ENCODE measurements at regions not wholly inside any gene's neighbourhood (a gene's known extent, or its start where the extent isn't known, plus 50 kb on each side); places are given as distances from the start of the nearest gene placed in this dataset.
"Not testable (repeated sequence)": the region's sequence is repeated elsewhere in the genome, so short reads cannot be mapped to it uniquely, and the experiment has no call there.

- Histone ChIP-seq H3K4me3 (no peak overlapping the region), H3K27me3 (no peaks in the 10 kb centered on the region), H3K4me1 (peaks cover 0 to 6% (median 0%) of the 10 kb centered on the region in 4 donors), H3K9me3 (no peaks in the 10 kb centered on the region), H3K36me3 (no peaks in the 10 kb centered on the region), H3K27ac (no peak overlapping the region)
- in situ Hi-C loops (cut with MboI; ENCODE audit: low pct_ligation_motif_present in 1 of 4, low pct_unique_long_range_greater_than_20kb in 1 of 4, low sequenced_read_pairs in 3 of 4) = no loop called here
- 29% methylated on average over 4 of the region's 4 CpGs; no CpG with 5 or more reads in 1 of the 2 donors for WGBS, 2 donors (ENCODE audit: low coverage in 1 of 2)
- intact Hi-C loops (cut with DNase I; ENCODE audit: low total_unique reads) = no loop called here
- no peak for TF ChIP-seq POLR2AphosphoS5 (IDR thresholded peaks at IDR 0.05)
- TF ChIP-seq CTCF (IDR thresholded peaks at IDR 0.05) = no peak
- TF ChIP-seq POLR2A (IDR thresholded peaks at IDR 0.05) = no peak
- no peak for TF ChIP-seq EP300 (IDR thresholded peaks at IDR 0.05; ENCODE audit: low read depth)
- no peak for DNase-seq
Measured at GRCh38 chrX:9396930-9397329, 67.9 kb upstream of the TBL1X start.

DNA sequence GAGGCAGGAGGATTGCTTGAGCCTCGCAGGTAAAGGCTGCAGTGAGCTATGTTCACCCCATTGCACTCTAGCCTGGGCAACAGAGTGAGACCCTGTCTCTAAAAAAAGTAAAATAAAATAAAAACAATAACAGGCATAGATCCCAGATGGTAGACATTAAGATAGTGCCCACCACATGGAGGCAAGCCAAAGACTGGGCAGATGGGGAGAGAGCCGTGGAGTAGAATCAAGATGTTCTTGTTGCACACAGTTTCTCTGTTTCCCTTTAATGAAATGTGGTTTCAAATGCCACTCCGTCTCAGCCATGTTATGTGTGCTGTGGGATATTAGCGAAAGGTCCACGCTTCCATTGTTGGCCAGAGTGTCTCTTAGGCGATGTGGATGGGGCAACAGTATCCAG lies 63.8 kb upstream of the TBL1X start:
- 95% methylated on average over 6 of the region's 6 CpGs; no CpG with 5 or more reads in 1 of the 2 donors for WGBS, 2 donors (ENCODE audit: low coverage in 1 of 2)
- H3K27ac ChIP-seq = no peak overlapping the region
- in situ Hi-C loops (cut with MboI; ENCODE audit: low pct_ligation_motif_present in 1 of 4, low pct_unique_long_range_greater_than_20kb in 1 of 4, low sequenced_read_pairs in 3 of 4) = no loop called here
- DNase-seq = no peak
- no peak for TF ChIP-seq POLR2A (IDR thresholded peaks at IDR 0.05)
- no peak for TF ChIP-seq CTCF (IDR thresholded peaks at IDR 0.05)
- no peak for TF ChIP-seq POLR2AphosphoS5 (IDR thresholded peaks at IDR 0.05)
- no peak for TF ChIP-seq EP300 (IDR thresholded peaks at IDR 0.05; ENCODE audit: low read depth)
- no peaks in the 10 kb centered on the region for H3K27me3 ChIP-seq
- no peaks in the 10 kb centered on the region for H3K36me3 ChIP-seq
- intact Hi-C loops (cut with DNase I; ENCODE audit: low total_unique reads) = no loop called here
- H3K4me1 ChIP-seq = peaks cover 0 to 6% (median 0%) of the 10 kb centered on the region in 4 donors
- no peak overlapping the region for H3K4me3 ChIP-seq
- H3K9me3 ChIP-seq = no peaks in the 10 kb centered on the region

DNA sequence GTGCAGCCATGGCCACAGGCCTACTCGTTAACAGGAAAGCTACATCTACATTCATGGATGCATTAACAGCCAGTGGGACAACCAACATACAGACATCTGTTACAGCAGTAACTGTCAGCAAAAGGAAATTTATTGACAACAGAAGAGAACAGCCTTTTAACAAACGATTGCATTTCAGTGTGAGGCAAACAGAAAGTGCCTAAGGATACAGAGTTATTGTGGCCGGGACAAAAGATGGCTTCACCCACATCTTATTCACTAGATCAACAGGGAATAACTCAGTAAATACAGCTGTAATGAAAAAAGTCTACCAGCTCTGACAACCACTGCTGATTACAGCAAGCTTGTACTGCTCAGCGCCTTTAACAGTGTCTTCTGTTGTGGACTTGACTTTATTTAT lies 61.5 kb upstream of the TBL1X start:
- Histone ChIP-seq H3K36me3 (no peaks in the 10 kb centered on the region), H3K27ac (no peak overlapping the region), H3K4me1 (no peaks in the 10 kb centered on the region), H3K4me3 (no peak overlapping the region), H3K9me3 (no peaks in the 10 kb centered on the region), H3K27me3 (no peaks in the 10 kb centered on the region)
- WGBS, 2 donors (ENCODE audit: low coverage in 1 of 2) = 50 to 64% methylated on average over 2 to 4 of the region's 4 CpGs
- TF ChIP-seq EP300 (IDR thresholded peaks at IDR 0.05; ENCODE audit: low read depth) = no peak
- no peak for TF ChIP-seq CTCF (IDR thresholded peaks at IDR 0.05)
- no peak for TF ChIP-seq POLR2AphosphoS5 (IDR thresholded peaks at IDR 0.05)
- TF ChIP-seq POLR2A (IDR thresholded peaks at IDR 0.05) = no peak
- in situ Hi-C loops (cut with MboI; ENCODE audit: low pct_ligation_motif_present in 1 of 4, low pct_unique_long_range_greater_than_20kb in 1 of 4, low sequenced_read_pairs in 3 of 4) (no loop called here), intact Hi-C loops (cut with DNase I; ENCODE audit: low total_unique reads) (no loop called here)
- DNase-seq = no peak

DNA sequence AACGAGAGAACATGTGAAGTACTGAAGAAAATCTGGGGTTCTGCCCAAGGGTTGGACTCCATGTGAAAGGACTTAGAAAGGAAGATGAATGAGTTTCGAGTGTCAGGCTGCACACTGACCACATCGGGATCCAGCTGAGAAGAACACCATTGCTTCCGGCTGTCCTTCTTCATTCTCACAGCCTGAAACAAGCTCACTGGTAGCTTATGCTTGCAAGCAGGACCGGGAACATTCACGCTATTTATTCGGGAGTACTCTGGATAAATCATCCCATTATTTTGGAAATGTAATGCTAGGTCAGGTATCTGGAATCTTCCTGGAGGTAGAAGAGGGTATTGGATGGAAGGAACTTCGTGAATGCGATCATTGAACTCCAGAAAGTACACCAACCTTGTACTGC lies 59.2 kb upstream of the TBL1X start:
- DNase-seq = peak; percentile 12
- H3K4me3 ChIP-seq; H3K9me3 ChIP-seq; intact Hi-C loops (cut with DNase I; ENCODE audit: low total_unique reads); in situ Hi-C loops (cut with MboI; ENCODE audit: low pct_ligation_motif_present in 1 of 4, low pct_unique_long_range_greater_than_20kb in 1 of 4, low sequenced_read_pairs in 3 of 4); H3K36me3 ChIP-seq; H3K27me3 ChIP-seq; H3K27ac ChIP-seq; H3K4me1 ChIP-seq: not testable (repeated sequence)
- 83 to 91% methylated on average over 8 to 9 of the region's 9 CpGs for WGBS, 2 donors (ENCODE audit: low coverage in 1 of 2)

DNA sequence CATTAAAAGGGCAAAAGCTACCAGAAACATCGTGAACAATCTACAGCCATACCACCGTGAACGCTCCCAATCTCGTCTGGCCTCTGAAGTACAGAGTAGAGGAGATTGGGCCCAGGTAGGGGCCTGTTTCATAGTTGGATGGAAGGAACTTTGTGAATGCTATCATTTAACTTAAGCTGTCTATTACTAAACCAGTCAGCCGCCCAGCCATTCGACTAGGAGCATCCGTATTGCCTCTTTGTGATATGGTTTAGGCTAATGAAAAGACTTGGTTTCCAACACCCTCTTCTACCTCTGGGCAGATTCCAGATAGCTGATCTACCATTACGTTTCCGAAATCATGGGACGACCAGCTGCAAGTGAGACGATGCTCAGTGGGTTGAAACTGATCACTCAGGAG lies 54.0 kb upstream of the TBL1X start:
- H3K27me3 ChIP-seq; intact Hi-C loops (cut with DNase I; ENCODE audit: low total_unique reads); H3K27ac ChIP-seq; in situ Hi-C loops (cut with MboI; ENCODE audit: low pct_ligation_motif_present in 1 of 4, low pct_unique_long_range_greater_than_20kb in 1 of 4, low sequenced_read_pairs in 3 of 4); H3K36me3 ChIP-seq; H3K4me1 ChIP-seq; H3K9me3 ChIP-seq; DNase-seq; H3K4me3 ChIP-seq: not testable (repeated sequence)
- WGBS, 2 donors (ENCODE audit: low coverage in 1 of 2) = 94 to 98% methylated on average over 3 to 5 of the region's 11 CpGs

- H3K4me3 ChIP-seq; H3K4me1 ChIP-seq; H3K27ac ChIP-seq; H3K27me3 ChIP-seq; DNase-seq; H3K9me3 ChIP-seq; H3K36me3 ChIP-seq; in situ Hi-C loops (cut with MboI; ENCODE audit: low pct_ligation_motif_present in 1 of 4, low pct_unique_long_range_greater_than_20kb in 1 of 4, low sequenced_read_pairs in 3 of 4); intact Hi-C loops (cut with DNase I; ENCODE audit: low total_unique reads): not testable (repeated sequence)
- 85 to 86% methylated on average over 12 to 16 of the region's 16 CpGs for WGBS, 2 donors (ENCODE audit: low coverage in 1 of 2)
Measured at GRCh38 chrX:9411682-9412081, 53.2 kb upstream of the TBL1X start.
